Ovary (tissue), 3 donors: ENCODE measurements at regions not wholly inside any gene's neighbourhood (a gene's known extent, or its start where the extent isn't known, plus 50 kb on each side); places are given as distances from the start of the nearest gene placed in this dataset.

Experiments used
- EP300 ChIP-seq: sonication (generic); formaldehyde crosslinking; IDR thresholded peaks from one replicate; pipeline ENCODE4 v1.6.1; 2017; ENCODE audit warnings: antibody characterized with exemption
- TF ChIP-seq, protein P1 (sequence below), 3 donors: fragments of 450-650 bp in 2 of 3; fragments of 200-600 bp in 1 of 3; IDR thresholded peaks; one replicate each; pipeline versions ENCODE4 v1.5.1 to v1.8.0; 2016 to 2022; ENCODE audit warnings: antibody characterized with exemption in 3 of 3, mild to moderate bottlenecking in 1 of 3
- donor health status: DM: no; HTN: no; CAD: no.

DNA sequence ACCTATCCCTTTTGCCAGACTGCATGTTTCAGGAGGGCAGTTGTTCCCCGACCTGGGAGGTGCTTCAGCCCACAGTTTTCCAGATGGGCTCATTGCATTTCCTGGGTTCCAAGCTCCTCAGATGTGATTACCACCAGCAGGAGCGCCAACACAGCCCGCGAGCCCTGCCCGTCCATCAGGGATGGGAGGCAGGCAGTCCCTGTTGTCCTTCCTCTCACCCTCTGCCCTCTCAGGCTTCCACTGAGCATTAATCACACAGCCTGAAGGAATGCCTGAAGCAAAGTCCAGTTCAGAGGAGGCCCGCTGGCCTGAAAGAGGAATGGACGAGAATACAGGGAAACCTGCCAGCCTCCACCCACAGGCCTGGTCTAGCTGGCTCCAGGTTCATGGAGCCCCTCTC lies 256.3 kb upstream of the SDK2 start:
- no peak for TF ChIP-seq EP300
- TF ChIP-seq, protein P1, sequence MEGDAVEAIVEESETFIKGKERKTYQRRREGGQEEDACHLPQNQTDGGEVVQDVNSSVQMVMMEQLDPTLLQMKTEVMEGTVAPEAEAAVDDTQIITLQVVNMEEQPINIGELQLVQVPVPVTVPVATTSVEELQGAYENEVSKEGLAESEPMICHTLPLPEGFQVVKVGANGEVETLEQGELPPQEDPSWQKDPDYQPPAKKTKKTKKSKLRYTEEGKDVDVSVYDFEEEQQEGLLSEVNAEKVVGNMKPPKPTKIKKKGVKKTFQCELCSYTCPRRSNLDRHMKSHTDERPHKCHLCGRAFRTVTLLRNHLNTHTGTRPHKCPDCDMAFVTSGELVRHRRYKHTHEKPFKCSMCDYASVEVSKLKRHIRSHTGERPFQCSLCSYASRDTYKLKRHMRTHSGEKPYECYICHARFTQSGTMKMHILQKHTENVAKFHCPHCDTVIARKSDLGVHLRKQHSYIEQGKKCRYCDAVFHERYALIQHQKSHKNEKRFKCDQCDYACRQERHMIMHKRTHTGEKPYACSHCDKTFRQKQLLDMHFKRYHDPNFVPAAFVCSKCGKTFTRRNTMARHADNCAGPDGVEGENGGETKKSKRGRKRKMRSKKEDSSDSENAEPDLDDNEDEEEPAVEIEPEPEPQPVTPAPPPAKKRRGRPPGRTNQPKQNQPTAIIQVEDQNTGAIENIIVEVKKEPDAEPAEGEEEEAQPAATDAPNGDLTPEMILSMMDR (IDR thresholded peaks at IDR 0.05) = no peak
